GM12801 (cell line): ENCODE measurements at regions not wholly inside any gene's neighbourhood (a gene's known extent, or its start where the extent isn't known, plus 50 kb on each side); places are given as distances from the start of the nearest gene placed in this dataset.

Source experiments
- CTCF ChIP-seq: IDR thresholded peaks from one replicate; pipeline ENCODE4 v1.5.1; 2011; ENCODE audit warnings: control low read depth; ENCODE audit not compliant: insufficient read length; ENCODE audit errors: extremely low read depth

GRCh38 chr12:127191129-127191528, 1075.8 kb upstream of the TMEM132C start:
- TF ChIP-seq CTCF, result no peak

GRCh38 chr12:127192391-127192790, 1074.6 kb upstream of the TMEM132C start:
- TF ChIP-seq CTCF, result no peak

- TF ChIP-seq CTCF, result no peak
Observed at GRCh38 chr12:127193341-127193740, 1073.6 kb upstream of the TMEM132C start.

DNA sequence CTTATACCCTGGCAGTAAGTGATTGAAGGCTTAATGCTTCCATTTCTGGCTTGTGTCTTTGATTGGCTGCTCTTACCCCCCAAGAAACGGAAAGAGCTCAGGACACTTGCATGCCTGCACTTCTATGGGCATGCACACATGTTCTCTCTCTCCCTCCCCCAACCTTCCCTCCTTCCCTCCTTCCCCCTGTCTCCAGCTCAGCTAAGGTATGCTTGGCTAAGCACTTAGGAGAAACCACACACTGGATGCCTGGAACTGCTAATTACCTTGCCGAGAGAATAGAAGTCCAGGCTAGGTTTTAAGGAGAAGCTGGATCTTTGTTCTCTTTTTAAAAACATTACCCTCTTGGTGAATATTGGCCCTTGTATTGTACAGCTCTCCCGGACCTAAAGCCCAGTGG, 1072.8 kb upstream of the TMEM132C start:
- no peak for TF ChIP-seq CTCF

GRCh38 chr12:127205781-127206555, 1061.0 kb upstream of the TMEM132C start:
- TF ChIP-seq CTCF, result no peak

- no peak for TF ChIP-seq CTCF
Observed at GRCh38 chr12:127209318-127209717, 1057.7 kb upstream of the TMEM132C start.

GRCh38 chr12:127214186-127214585, 1052.8 kb upstream of the TMEM132C start:
- no peak for TF ChIP-seq CTCF
